GM12878 (cell line): ENCODE measurements at regions not wholly inside any gene's neighbourhood (a gene's known extent, or its start where the extent isn't known, plus 50 kb on each side); places are given as distances from the start of the nearest gene placed in this dataset.

ENCODE experiments used
- CBX3 ChIP-seq: fragments of 200-600 bp; sonication (generic); IDR thresholded peaks from 2 replicates; pipeline ENCODE4 v1.6.1; 2016; ENCODE audit warnings: low read depth, borderline replicate concordance
- CHD4 ChIP-seq: fragments of 200-600 bp; sonication (generic); IDR thresholded peaks from 2 replicates; pipeline ENCODE4 v1.6.1; 2016; ENCODE audit warnings: mild to moderate bottlenecking
- E2F4 ChIP-seq: IDR thresholded peaks from 2 replicates; pipeline ENCODE4 v1.6.1; 2012; ENCODE audit warnings: low read depth, low read length, improper control_type of control experiment
- E2F8 ChIP-seq: fragments of 450-650 bp; IDR thresholded peaks from 2 replicates; pipeline ENCODE4 v1.6.1; 2018; ENCODE audit warnings: mild to moderate bottlenecking, low read depth, moderate library complexity; ENCODE audit not compliant: partially characterized antibody
- FOS ChIP-seq: IDR thresholded peaks from 3 replicates; pipeline ENCODE4 v1.6.1; 2011; ENCODE audit warnings: borderline replicate concordance; ENCODE audit not compliant: insufficient read length; ENCODE audit errors: extremely low read depth
- GABPA ChIP-seq: IDR thresholded peaks from 2 replicates; pipeline ENCODE4 v1.6.1; 2014; ENCODE audit warnings: antibody characterized with exemption, low read depth, mild to moderate bottlenecking, inconsistent platforms
- MTA2 ChIP-seq: fragments of 450-650 bp; IDR thresholded peaks from 2 replicates; pipeline ENCODE4 v1.6.1; 2016; ENCODE audit warnings: low read depth, mild to moderate bottlenecking, moderate library complexity
- MTA3 ChIP-seq: IDR thresholded peaks from 2 replicates; pipeline ENCODE4 v1.6.1; 2012; ENCODE audit warnings: low read length, inconsistent platforms, borderline replicate concordance
- NFIC ChIP-seq: IDR thresholded peaks from 2 replicates; pipeline ENCODE4 v1.6.1; 2012; ENCODE audit warnings: low read depth, mild to moderate bottlenecking, inconsistent platforms, low read length, moderate library complexity
- POU2F2 ChIP-seq: IDR thresholded peaks from 3 replicates; pipeline ENCODE4 v1.6.1; 2011; ENCODE audit warnings: low read depth, mild to moderate bottlenecking, low read length, borderline replicate concordance
- RELB ChIP-seq: fragments of 450-650 bp; IDR thresholded peaks from 2 replicates; pipeline ENCODE4 v1.6.1; 2017; ENCODE audit warnings: low read depth, mild to moderate bottlenecking, moderate library complexity
- STAT1 ChIP-seq: fragments of 450-650 bp; conservative IDR thresholded peaks from 2 replicates; pipeline ENCODE4 v1.6.1; 2014; ENCODE audit warnings: antibody characterized with exemption, mild to moderate bottlenecking
- TAF1 ChIP-seq: IDR thresholded peaks from 2 replicates; pipeline ENCODE4 v1.6.1; 2011; ENCODE audit warnings: mild to moderate bottlenecking, low read depth, low read length, borderline replicate concordance
- TBL1XR1 ChIP-seq: IDR thresholded peaks from 2 replicates; pipeline ENCODE4 v1.6.1; 2012; ENCODE audit warnings: low read depth, low read length, improper control_type of control experiment
- TCF12 ChIP-seq: IDR thresholded peaks from 2 replicates; pipeline ENCODE4 v1.6.1; 2011; ENCODE audit warnings: low read depth, mild to moderate bottlenecking, low read length
- TCF7 ChIP-seq: IDR thresholded peaks from 2 replicates; pipeline ENCODE4 v1.6.1; 2014; ENCODE audit warnings: antibody characterized with exemption, borderline replicate concordance
- WRNIP1 ChIP-seq: IDR thresholded peaks from 2 replicates; pipeline ENCODE4 v1.6.1; 2011; ENCODE audit warnings: low read depth, low read length, improper control_type of control experiment, borderline replicate concordance
- ZBTB33 ChIP-seq: fragments of 450-650 bp; IDR thresholded peaks from 2 replicates; pipeline ENCODE4 v1.6.1; 2017; ENCODE audit warnings: mild to moderate bottlenecking
- ZNF622 ChIP-seq: fragments of 450-650 bp; IDR thresholded peaks from 2 replicates; pipeline ENCODE4 v1.6.1; 2017; ENCODE audit warnings: mild to moderate bottlenecking, inconsistent platforms

DNA sequence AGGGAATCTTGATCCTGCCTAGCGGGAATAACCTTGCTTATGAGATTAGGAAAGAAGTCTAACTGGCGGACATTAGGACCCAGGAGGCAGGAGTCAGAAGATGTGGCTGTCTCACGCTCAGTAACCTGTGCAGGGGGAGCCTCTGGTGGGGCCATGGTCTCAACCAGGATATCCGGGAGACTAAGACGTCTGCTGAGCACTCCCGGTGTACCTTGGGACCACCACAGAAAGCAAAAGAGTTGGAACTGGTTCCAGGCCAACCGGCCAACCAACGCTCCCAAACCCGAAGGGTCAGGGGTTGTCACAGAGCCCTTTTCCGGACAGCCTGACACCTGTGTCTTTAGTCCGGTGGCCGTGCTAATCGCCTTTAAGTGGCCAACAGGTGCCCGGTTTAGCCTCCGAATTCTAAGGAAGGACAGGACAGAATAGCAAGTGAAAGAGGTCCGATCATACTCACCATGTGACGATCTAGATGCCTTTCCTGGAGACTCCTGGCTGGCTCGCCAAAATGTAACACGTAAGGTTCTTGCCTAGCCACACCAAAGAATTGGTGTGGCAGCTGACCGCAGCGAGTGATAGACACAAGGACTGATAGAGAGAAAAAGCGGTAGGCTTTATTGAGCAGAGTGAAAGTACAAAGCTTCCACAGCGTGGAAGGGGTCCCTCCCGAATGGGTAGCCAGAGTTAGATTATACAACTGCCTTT lies 103.9 kb upstream of the DIAPH3 start (continued):
- no peak for TF ChIP-seq ZBTB33
- no peak for TF ChIP-seq TCF12
- TF ChIP-seq E2F8 = no peak
- no peak for TF ChIP-seq STAT1
- no peak for TF ChIP-seq ZNF622
- no peak for TF ChIP-seq GABPA
- TF ChIP-seq E2F4 = no peak
- TF ChIP-seq TBL1XR1 = no peak
- no peak for TF ChIP-seq CHD4
- TF ChIP-seq TCF7 = no peak
- no peak for TF ChIP-seq POU2F2
- TF ChIP-seq NFIC = no peak
- TF ChIP-seq RELB = peak; percentile 65; the same call in 1 of the 2 replicates
- no peak for TF ChIP-seq MTA2
- TF ChIP-seq TAF1 = no peak
- no peak for TF ChIP-seq WRNIP1
- TF ChIP-seq CBX3 = no peak
- TF ChIP-seq MTA3 = no peak
- TF ChIP-seq FOS = no peak
